PC-9 (cell line): ENCODE measurements at regions not wholly inside any gene's neighbourhood (a gene's known extent, or its start where the extent isn't known, plus 50 kb on each side); places are given as distances from the start of the nearest gene placed in this dataset.

Experiments
- CTCF ChIP-seq: fragments of 200-600 bp; sonication (generic); conservative IDR thresholded peaks from 2 replicates; pipeline ENCODE4 v1.6.1; 2017; ENCODE audit warnings: mixed run types, antibody characterized with exemption, mild to moderate bottlenecking, moderate library complexity
- EZH2 ChIP-seq: fragments of 200-600 bp; sonication (generic); IDR thresholded peaks from 2 replicates; pipeline ENCODE4 v1.8.0; 2017; ENCODE audit warnings: antibody characterized with exemption, low read depth

GRCh38 chr9:8224381-8224801, 424.8 kb upstream of the DMAC1 start:
- TF ChIP-seq EZH2 (no peak), CTCF (no peak)
